COLO668 (cell line): ENCODE measurements at regions not wholly inside any gene's neighbourhood (a gene's known extent, or its start where the extent isn't known, plus 50 kb on each side); places are given as distances from the start of the nearest gene placed in this dataset.
"Not testable (repeated sequence)": the region's sequence is repeated elsewhere in the genome, so short reads cannot be mapped to it uniquely, and the experiment has no call there.

Source experiments
- DNase-seq: peaks from one replicate; lab custom pipeline; 2025; ENCODE audit not compliant: unreplicated experiment; lab: John Stamatoyannopoulos, UW

DNA sequence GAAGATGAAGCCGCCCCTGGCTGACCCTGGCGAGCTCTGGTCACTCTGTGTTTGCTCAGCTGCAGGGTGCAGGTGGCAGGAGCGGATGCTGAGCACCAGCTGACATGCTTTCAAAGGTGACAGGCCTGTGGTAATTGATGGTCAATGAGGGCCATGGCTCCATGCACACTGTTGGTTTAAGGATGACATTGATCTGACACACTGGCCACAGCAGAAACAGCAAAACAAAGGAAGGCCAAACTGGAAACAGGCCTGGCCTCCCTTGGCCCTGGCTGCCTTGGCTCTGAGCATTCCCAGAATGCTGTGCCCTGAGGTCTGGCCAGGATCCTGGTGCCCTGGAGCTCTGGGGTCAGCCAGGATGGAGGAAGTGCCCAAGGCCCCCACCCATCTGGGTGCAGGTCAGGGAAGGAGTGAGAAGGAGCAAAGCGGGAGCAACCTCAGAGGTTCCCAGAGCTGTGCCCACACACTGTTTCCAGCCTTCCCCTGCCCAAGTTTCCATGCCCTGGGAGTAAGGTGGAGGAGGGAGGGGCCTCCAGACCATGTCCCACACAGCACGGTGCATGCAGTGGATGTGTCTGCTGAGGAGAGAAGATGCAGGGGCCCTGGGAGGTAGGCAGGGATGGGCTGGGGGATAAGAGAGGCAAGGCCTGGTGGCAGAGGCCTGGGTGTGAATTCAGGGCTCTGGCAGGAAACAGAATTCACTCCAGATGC is 302.2 kb downstream of the RPS24 start:
- peak; percentile 42 for DNase-seq

DNA sequence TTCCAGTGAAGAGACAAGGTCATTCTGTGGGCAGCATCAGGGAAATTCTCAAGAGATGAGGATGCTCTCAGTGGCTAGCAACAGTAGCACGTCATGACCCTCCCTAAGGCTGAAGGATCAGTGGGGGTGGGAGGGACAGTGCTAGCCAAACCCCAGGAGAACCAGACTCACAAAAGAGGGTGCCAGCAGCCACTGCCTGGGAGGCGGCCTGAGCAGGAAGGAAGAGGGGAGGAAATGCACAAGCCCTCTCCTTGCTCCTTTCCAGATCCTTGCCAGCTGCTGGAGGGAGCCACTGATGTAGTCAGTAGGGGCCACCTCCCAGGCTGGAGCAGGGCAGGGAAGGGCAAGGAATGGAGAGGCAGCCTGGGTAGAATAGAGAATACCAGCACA is 302.7 kb downstream of the RPS24 start:
- no peak for DNase-seq

DNA sequence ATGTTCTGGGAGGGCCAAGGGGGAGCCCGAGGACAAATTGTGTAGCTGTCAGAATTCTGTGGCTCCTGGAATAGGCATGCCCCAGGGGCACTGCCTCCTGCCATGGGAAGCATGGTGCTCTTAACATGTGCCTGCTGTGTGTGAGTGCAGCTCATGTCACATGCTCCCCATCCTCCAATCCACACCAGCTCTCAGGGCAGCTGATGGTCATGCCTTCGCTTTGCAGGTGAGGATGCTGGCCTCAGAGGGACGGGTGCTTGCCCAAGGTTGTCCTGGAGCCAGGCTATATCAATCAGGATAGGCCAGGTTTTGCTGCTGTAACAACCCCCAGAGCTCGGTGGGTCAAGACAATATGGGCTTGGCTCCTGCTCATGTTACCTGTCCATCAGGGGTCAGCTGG is 303.4 kb downstream of the RPS24 start:
- DNase-seq: no peak

DNA sequence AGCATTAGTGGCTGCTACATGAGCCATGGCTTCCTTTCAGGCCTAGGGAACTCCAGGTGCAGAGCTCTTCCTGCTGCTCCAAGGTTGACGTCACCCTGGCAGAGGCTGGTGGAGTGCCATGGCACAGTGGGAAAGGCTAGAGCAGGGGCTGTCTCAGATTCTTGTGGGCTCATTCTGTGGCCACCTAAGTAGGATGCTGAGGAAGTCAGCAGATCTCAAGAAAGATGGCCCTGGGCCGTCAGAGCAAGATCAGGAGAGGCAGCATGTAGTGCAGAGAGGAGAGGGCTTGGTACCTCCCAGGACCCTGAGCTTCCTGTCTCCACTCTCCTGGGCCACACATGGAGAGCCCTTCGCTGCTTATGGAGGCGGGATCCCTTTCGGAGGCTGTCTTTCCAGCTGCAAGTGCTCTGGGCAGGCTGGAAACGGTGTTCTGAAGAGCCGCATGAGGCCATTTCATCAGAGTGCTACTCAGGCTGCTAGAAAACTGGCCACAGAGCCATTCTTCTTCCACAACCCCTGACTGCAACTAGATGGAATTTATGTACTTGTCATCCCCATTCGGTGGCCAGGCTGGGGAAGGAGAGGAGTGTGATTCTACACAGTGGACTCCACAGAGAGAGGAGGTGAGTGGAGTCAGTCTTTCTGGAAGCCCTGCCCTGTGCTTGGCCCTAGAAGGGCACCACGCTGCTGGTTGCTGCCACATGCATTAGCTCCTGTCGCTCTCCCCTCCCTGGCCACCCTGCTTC is 304.2 kb downstream of the RPS24 start:
- no peak for DNase-seq

DNA sequence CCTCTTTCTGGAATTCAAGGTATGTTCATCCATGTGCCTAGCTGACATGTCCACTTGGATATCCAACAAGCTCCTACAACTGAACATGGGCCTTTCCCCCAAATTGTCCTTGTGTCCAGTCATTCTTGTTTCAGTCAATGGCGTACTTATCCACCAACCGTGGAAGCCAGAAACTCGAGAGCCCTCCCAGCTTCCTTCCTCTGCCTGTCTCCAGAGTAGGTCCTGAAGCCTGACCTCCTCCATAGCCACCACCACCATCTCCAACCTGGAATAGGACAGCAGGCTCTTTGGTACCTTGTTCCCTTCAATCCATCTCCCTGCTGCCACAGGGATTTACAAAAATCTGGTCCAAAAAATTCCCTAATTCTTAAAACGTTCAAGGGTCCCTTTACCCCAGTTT is 305.1 kb downstream of the RPS24 start:
- no peak for DNase-seq

DNA sequence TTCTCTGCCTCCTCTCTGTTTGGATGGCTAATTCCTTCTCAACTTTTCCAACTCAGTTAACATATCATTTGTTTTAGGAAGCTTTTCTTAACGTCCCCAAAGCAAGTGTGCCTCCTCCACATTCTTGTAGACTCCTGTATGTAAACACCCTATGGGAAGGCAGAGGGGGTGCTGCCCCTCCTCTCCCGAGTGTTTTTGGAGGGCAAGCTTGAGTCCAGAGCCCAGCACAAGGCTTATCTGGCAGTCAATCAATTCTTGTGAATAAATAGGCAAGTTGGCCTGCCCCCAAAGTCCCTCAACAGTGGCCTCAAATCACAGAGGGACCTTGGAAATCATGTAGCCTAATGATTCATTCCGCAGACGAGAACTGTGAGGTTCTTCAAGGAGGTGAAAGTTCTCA is 305.6 kb downstream of the RPS24 start:
- DNase-seq: no peak

DNA sequence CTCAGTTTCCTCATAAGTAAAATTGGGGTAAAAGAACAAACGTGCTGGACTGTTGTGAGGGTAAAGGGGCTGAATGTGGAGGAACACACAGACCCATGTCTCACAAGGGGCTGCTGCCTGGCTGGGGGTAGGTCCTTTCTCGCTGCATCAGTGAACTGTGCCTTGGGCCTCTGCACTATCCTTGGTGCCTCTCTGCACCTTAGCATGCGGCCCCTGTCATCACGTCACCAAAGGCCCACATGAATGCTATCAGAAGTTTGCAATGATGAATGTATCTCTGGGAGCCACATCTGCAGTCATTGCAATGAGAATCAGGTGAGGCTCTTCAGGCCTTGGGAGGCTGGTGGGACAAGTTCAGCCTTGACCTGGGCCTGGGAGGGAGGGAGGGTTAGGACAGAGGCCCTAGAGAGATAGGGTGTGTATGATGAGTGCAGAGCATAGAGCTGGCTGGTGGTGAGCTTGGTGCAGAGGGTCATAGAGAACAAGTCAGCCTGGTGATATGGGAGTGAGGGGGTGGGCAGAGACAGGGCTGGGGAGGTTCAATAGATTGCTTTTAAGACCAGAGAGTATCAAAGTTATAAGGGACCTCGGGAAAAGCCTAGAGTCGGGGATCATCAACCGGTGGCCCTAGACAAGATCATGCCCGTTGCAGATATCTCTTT is 308.4 kb downstream of the RPS24 start:
- DNase-seq: no peak

DNA sequence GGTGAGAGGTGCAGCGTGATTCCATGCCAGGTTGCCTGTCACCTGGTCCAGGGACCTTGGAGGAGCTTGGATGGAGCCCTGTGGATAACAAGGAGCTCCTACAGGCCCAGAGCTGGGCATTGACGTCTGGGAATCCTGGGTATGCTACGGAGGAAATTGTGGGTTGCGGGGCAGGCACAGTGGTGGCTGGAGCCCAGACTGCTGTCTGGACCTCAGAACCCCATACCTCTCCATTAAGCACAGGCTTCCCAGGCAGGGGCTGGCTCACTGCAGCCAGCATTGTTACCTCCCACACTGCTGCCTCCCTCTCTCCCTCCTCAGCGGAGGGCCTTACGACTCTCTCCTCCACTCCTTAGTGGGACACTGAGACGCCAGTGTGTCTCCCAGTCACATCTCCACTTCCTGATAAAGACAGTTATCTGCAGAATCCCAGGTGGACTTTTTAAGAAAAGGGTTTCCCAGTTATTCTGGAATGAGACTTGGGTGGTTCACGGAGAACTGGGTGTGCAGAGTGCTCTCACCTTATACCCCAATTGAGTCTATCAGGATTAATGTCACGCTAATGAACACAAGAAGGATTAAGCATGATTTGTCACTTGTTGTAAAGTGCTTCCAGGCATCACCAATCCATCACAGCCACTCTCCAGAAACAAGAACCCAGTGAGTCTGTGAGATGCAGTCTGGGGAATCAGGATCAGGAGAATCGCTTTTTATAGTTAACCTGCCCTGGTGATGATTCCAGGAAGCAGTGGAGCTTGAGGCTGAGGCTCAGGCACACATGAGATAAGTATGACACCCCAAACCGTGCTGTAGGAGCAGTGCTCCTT is 309.4 kb downstream of the RPS24 start:
- DNase-seq: no peak

DNA sequence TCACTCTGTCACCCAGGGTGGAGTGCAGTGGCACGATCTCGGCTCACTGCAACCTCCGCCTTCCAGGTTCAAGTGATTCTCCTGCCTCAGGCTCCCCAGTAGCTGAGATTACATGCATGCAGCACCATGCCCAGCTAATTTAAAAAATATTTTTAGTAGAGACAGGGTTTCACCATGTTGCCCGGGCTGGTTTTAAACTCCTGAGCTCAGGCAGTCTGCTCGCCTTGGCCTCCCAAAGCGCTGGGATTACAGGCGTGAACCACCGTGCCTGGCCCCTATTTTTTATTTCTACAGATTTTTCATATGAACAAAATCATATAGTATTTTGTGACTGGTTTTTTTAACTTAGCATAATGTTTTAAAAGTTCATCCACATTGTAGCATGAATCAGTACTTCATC is 310.6 kb downstream of the RPS24 start:
- not testable (repeated sequence) for DNase-seq

DNA sequence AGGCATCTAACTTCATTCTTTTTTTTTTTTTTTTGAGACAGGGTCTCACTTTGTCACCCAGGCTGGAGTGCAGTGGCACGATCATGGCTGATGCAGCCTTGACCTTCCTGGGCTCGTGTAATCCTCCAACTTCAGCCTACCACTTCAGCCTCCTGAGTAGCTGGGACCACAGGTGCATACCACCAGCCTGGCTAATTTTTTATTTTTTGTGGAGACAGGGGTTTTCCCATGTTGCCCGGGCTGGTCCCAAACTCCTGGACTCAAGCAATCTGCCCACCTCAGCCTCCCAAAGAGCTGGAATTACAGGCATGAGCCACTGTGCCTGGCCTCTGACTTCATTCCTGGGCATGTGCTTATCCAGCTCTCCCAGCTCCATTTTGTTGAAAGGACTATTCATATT is 311.9 kb downstream of the RPS24 start:
- DNase-seq: not testable (repeated sequence)

DNA sequence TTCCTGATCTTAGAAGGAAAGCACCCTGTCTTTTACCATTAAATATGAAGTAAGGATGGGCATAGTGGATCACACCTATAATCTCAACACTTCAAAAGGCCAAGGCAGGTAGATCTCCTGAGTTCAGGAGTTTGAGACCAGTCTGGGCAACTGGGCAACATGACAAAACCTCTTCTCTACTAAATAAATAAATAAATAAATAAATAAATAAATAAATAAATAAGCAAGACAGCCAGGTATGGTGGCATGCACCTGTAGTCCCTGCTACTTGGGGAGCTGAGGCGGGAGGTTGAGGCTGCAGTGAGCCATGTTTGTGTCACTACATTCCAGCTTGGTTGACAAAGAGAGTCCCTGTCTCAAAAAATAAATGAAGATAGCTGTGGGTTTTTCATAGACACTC is 313.1 kb downstream of the RPS24 start:
- no peak for DNase-seq

DNA sequence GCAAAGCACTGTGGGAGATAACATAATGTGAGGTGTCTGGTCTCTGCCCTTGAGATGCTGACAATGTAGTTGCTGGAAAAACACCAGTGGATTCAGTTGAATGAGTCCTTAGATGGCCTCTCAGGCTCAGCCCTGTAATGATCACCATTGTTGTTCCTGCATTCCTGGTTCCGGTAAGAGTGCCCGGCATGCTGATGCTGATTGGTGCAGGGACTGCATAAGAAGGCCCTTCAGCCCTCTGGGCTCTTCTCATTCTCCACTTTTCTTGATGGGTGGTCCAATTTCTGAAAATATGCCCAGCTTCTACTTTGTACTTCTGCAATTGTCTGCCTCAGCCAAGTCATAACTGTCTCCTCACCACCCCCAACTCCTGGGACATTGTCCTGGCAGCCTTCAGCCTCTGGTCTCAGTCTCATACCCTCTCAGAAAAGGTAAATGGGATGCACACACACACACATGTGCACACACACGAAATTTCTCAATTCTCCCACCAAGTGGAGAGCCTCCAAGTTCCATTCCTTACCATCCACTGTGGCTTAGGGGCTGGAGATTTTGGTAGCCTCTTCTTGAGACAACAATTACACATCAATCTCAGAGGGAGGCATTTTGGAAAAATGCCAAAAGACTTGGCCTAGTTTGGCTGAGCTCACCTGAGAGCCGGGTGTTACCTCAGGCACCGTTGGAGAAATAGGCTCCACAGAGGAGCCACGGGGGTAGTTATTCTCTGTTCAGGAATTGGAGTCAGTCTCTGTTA is 314.9 kb downstream of the RPS24 start:
- DNase-seq: no peak

DNA sequence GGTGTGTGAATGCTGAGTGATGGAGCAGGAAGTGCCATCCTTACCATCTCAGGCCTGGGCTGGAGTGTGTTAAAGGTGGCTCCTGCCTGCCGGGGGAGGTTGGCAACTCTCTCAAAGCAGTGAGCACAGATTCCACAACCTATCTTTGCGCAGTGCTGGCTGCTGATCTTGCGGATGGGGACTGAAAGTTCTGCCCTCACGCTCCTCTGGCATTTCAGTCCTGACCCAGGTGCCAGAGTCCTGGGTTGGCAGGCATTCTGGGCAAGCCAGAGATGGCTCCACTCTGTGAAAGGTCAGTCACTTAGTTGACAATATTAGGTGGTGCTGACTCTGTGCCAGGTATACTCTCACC is 315.5 kb downstream of the RPS24 start:
- no peak for DNase-seq

DNA sequence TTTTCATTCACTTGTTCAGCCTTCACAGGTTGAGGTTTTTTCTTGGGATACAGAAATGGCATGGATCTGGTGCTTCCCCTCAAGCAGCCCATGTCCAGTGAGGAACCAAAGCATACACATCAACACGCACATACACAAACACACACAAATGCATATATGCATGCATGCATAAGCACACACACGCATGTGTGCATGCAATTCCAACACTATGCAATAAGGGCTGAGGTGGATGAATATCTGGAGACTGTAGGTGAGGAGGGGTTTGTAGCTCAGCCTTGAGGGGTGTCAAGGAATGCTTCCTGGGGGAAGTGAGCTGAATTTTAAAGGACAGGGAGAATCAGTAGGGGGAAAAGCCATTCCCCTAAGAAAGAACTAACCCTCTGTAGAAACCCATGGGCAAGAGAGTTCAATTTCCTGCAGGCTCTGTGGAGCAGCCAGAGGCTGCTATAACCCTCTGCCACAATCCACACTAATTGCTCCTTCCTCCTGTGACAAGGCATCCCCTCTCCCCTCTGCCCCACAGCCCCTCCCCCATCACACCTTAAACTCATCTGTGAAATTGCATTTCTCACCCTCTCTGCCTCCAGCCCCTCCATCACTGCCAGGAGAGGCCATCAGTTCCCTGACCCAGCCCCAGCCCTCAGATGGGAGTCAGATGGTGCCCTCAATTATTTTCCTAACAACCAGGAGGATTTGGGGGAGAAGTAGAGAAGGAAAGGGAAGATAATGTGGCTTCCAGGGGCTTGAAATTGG is 316.4 kb downstream of the RPS24 start:
- no peak for DNase-seq

DNA sequence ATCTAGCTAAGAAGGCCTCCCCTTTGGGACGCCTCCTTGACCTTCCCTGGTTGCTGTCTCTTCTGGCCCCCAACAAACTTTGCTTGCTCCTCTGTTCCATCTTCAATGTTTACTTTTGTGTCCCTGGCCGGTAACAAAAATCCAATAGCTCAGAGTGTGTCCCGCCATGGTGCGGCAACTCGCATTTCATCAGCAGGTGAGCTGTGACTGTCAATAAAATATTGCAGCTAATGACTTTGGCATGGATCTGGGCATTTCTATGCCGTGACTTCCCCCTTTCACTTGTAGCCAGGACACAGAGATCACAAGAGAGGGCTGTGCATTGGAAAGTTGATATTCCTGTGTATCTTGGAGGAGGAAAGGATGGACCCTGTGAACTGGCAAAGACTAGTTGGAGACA is 317.6 kb downstream of the RPS24 start:
- no peak for DNase-seq

DNA sequence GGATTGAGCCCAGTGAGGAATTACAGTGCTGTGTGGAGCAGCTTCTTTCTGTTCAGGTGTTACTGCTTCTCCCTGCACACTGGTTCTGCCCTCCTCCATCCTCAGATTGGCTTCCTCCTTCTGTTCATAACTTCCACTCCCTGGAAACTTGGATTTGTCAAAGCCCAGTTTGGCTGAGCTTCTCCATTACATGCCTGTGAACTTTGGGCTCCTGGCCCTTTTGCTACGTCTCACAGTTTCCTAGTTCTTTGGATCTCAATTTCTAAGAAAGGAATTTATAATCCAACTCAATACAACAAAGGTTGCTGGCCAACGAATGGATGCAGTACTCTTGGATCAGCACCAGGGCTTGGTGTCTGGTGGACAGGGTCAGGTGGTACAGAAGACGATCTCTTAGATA is 318.1 kb downstream of the RPS24 start:
- no peak for DNase-seq

DNA sequence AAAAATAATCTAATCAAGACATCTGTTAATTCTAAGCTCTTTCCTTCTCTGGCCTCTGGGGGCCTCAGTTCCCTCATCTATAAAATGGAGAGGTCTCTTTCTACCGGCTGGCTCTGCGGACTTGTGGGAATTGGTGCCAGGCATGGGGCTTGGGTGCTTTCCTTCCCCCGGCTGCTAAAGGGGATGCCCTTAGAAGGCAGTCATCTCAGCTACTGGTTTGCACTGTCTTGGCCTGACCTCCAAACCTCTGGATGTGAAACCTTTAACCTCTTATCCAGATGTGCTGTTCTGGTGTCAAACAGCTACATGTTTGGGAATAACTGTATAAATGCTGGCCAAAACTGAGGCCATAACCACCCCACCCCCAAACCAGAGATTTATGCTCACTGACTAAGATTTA is 320.0 kb downstream of the RPS24 start:
- no peak for DNase-seq

DNA sequence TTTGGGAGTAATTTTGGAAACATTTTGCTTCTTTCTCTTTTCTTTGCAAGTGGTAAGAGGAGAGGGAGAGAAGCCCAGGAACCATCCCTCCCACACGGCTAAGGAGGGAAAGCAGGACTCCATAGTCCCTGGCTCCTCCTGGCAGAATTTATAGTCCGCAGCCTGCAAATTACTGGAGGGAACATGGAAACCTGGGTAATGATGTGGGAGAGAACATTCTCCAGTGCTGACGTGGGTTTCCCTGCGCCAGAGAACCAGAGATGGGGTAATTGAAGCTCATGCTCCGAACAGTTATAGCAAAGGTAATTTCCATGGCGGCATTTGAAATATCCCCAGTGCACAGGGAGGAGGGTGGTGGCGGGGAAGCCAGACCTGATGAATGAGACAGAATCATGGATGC is 320.4 kb downstream of the RPS24 start:
- DNase-seq: no peak

DNA sequence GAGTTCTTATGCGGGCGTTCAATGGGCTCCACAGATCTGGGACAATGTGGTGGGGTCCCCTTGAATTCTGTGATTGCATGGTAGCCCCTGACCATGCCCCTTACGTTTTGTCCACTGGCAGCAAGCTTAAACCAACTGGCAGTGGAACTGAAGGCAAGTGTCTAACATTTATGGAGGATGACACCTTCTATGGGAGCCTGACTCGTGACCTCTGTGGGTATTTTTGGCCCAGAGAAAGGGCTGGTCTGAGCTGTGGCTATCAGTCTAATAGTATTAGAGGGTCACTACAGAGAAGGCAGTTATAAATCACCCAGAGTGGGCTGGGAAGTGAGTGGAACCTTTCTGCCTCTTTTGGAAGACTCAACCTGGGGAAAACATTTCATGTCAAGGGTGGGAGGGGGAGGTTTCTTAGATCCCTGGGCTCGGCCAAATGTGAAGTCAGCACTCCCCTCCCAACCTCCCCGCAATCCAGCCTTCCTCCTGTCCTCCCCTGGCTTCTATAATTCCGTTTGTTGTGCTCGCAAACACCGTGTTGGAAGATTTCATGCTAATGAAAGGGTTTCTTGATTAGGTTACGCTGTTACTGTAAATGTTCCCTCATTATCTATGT is 322.7 kb downstream of the RPS24 start:
- DNase-seq: no peak
